ENCODE measurements at regions not wholly inside any gene's neighbourhood (a gene's known extent, or its start where the extent isn't known, plus 50 kb on each side); places are given as distances from the start of the nearest gene placed in this dataset.

GRCh38 chr5:77928776-77929300 is 152.7 kb upstream of the TBCA start:
- Histone ChIP-seq H3K27ac (ENCODE audit: low read depth, low read length) (no peak overlapping the region), H3K9ac (ENCODE audit: low read depth, low read length) (no peak overlapping the region), H3K27me3 (ENCODE audit: control insufficient read depth, insufficient read depth, low read length) (no peaks in the 10 kb centered on the region; the same call in 1 of the 2 replicates), H3K9me3 (ENCODE audit: control insufficient read depth, insufficient read depth, low read length) (no peaks in the 10 kb centered on the region), H3K4me1 (ENCODE audit: control insufficient read depth, insufficient read depth, low read length) (peaks cover 13% of the 10 kb centered on the region), H3K36me3 (ENCODE audit: control insufficient read depth, insufficient read depth, low read length) (no peaks in the 10 kb centered on the region), H3K4me3 (ENCODE audit: low read depth, low read length) (no peak overlapping the region)

DNA sequence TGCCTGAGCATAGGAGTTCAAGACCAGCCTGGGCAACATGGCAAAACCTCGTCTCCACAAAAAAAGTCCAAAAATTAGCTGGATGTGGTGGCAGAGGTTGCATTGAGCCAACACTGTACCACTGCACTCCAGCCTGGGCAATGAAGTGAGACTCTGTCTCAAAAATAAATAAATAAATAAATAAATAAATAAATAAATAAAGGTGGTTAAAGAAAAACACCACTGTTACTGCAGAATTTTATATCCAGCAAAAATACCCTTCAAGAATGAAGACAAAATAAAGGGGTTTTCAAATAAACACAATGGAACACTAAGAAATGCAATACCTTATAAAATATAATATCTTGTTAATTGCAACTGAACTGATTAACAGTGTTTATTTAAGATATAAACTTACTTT is 150.2 kb upstream of the TBCA start:
- Histone ChIP-seq H3K36me3 (ENCODE audit: control insufficient read depth, insufficient read depth, low read length) (no peaks in the 10 kb centered on the region), H3K4me1 (ENCODE audit: control insufficient read depth, insufficient read depth, low read length) (peaks cover 19% of the 10 kb centered on the region), H3K9ac (ENCODE audit: low read depth, low read length) (no peak overlapping the region), H3K9me3 (ENCODE audit: control insufficient read depth, insufficient read depth, low read length) (no peaks in the 10 kb centered on the region), H3K27me3 (ENCODE audit: control insufficient read depth, insufficient read depth, low read length) (no peaks in the 10 kb centered on the region; the same call in 1 of the 2 replicates), H3K4me3 (ENCODE audit: low read depth, low read length) (no peak overlapping the region), H3K27ac (ENCODE audit: low read depth, low read length) (no peak overlapping the region)

DNA sequence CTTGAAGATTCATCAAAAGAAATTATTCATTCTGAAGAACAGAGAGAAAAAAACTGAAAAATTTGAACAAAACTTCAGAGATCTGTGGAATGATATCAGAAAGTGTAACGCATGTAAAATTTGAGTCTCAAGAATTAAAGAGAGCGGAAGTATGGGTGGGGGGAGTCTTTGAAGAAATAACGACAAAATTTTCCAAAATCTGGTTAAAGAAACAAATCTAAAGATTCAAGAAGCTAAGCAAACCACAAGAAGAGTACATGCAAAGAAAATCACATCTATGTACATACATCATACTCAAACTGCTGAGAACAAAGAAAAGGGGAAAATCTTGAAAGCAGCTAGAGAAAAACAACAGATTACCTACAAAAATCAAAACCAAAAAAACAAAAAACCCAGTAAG is 149.4 kb upstream of the TBCA start:
- H3K27ac ChIP-seq (ENCODE audit: low read depth, low read length): no peak overlapping the region
- no peak overlapping the region for H3K9ac ChIP-seq (ENCODE audit: low read depth, low read length)
- no peaks in the 10 kb centered on the region for H3K36me3 ChIP-seq (ENCODE audit: control insufficient read depth, insufficient read depth, low read length)
- H3K4me3 ChIP-seq (ENCODE audit: low read depth, low read length): no peak overlapping the region
- no peaks in the 10 kb centered on the region for H3K9me3 ChIP-seq (ENCODE audit: control insufficient read depth, insufficient read depth, low read length)
- no peaks in the 10 kb centered on the region; the same call in 1 of the 2 replicates for H3K27me3 ChIP-seq (ENCODE audit: control insufficient read depth, insufficient read depth, low read length)
- peaks cover 19% of the 10 kb centered on the region for H3K4me1 ChIP-seq (ENCODE audit: control insufficient read depth, insufficient read depth, low read length)

GRCh38 chr5:77924081-77924480 is 147.9 kb upstream of the TBCA start:
- no peaks in the 10 kb centered on the region for H3K9me3 ChIP-seq (ENCODE audit: control insufficient read depth, insufficient read depth, low read length)
- H3K4me3 ChIP-seq (ENCODE audit: low read depth, low read length): 0 out of 2 replicates have a peak overlapping the region, but pooled peaks have one; percentile 7
- H3K36me3 ChIP-seq (ENCODE audit: control insufficient read depth, insufficient read depth, low read length): no peaks in the 10 kb centered on the region
- H3K27ac ChIP-seq (ENCODE audit: low read depth, low read length): no peak overlapping the region
- no peaks in the 10 kb centered on the region; the same call in 1 of the 2 replicates for H3K27me3 ChIP-seq (ENCODE audit: control insufficient read depth, insufficient read depth, low read length)
- H3K9ac ChIP-seq (ENCODE audit: low read depth, low read length): no peak overlapping the region
- H3K4me1 ChIP-seq (ENCODE audit: control insufficient read depth, insufficient read depth, low read length): peaks cover 19% of the 10 kb centered on the region

DNA sequence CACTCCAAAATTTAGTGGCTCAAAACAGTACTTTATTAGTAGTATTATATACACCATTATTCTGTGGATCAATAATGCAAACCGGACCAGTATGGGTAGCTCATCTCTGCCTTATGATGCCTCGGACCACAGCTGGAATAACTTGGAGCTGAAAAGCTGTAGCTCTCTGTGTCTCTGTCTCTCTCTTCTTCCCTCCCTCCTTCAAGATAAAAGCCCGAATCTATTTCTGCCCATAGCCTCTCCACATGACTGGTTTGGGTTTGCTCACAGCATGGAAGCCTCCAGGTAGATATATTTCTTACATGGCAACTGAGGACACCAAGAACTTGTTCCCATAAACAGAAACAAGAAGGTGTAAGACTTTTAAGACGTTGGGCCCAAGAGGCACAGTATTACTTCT is 147.5 kb upstream of the TBCA start:
- no peak overlapping the region for H3K9ac ChIP-seq (ENCODE audit: low read depth, low read length)
- H3K36me3 ChIP-seq (ENCODE audit: control insufficient read depth, insufficient read depth, low read length): no peaks in the 10 kb centered on the region
- H3K4me1 ChIP-seq (ENCODE audit: control insufficient read depth, insufficient read depth, low read length): peaks cover 19% of the 10 kb centered on the region
- 0 out of 2 replicates have a peak overlapping the region, but pooled peaks have one; percentile 7 for H3K4me3 ChIP-seq (ENCODE audit: low read depth, low read length)
- H3K9me3 ChIP-seq (ENCODE audit: control insufficient read depth, insufficient read depth, low read length): no peaks in the 10 kb centered on the region
- H3K27ac ChIP-seq (ENCODE audit: low read depth, low read length): no peak overlapping the region
- H3K27me3 ChIP-seq (ENCODE audit: control insufficient read depth, insufficient read depth, low read length): no peaks in the 10 kb centered on the region; the same call in 1 of the 2 replicates

DNA sequence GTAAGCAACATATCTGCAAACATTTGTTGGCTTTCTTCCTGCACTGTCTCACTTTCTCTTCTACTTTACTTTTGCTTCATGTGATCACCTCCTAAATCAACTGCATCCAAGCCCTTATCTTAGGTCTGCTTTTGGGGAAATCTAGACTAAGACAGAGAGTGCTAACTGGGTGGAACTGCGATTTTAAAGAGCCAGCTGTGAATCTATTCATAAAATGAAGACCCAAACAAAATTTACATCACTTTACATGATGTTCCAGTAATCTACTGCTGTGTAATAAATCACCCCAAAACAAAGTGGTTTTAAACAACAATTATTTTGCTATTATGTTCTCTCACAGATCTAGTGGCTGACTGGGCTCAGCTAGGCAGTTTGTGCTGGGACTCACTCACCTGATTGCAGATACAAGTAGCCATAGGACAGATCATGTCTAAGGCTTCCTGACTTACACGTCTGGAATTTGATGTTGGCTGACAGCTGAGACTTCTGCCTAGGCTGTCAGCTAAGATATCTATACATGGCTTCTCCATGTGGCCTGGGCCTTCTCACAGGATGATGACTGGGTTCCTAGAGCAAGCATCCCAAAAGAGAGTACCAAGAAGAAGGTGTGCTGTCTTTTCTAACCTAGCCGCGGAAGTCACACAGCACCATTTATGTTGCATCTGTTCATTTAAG is 145.1 kb upstream of the TBCA start:
- no peaks in the 10 kb centered on the region for H3K36me3 ChIP-seq (ENCODE audit: control insufficient read depth, insufficient read depth, low read length)
- H3K9me3 ChIP-seq (ENCODE audit: control insufficient read depth, insufficient read depth, low read length): no peaks in the 10 kb centered on the region
- H3K4me1 ChIP-seq (ENCODE audit: control insufficient read depth, insufficient read depth, low read length): peaks cover 19% of the 10 kb centered on the region
- H3K9ac ChIP-seq (ENCODE audit: low read depth, low read length): no peak overlapping the region
- H3K4me3 ChIP-seq (ENCODE audit: low read depth, low read length): no peak overlapping the region
- H3K27me3 ChIP-seq (ENCODE audit: control insufficient read depth, insufficient read depth, low read length): no peaks in the 10 kb centered on the region; the same call in 1 of the 2 replicates
- H3K27ac ChIP-seq (ENCODE audit: low read depth, low read length): no peak overlapping the region

GRCh38 chr5:77920359-77921058 is 144.4 kb upstream of the TBCA start:
- peaks cover 19% of the 10 kb centered on the region for H3K4me1 ChIP-seq (ENCODE audit: control insufficient read depth, insufficient read depth, low read length)
- no peaks in the 10 kb centered on the region for H3K36me3 ChIP-seq (ENCODE audit: control insufficient read depth, insufficient read depth, low read length)
- no peak overlapping the region for H3K27ac ChIP-seq (ENCODE audit: low read depth, low read length)
- no peaks in the 10 kb centered on the region for H3K9me3 ChIP-seq (ENCODE audit: control insufficient read depth, insufficient read depth, low read length)
- no peak overlapping the region for H3K9ac ChIP-seq (ENCODE audit: low read depth, low read length)
- no peak overlapping the region for H3K4me3 ChIP-seq (ENCODE audit: low read depth, low read length)
- H3K27me3 ChIP-seq (ENCODE audit: control insufficient read depth, insufficient read depth, low read length): no peaks in the 10 kb centered on the region; the same call in 1 of the 2 replicates

DNA sequence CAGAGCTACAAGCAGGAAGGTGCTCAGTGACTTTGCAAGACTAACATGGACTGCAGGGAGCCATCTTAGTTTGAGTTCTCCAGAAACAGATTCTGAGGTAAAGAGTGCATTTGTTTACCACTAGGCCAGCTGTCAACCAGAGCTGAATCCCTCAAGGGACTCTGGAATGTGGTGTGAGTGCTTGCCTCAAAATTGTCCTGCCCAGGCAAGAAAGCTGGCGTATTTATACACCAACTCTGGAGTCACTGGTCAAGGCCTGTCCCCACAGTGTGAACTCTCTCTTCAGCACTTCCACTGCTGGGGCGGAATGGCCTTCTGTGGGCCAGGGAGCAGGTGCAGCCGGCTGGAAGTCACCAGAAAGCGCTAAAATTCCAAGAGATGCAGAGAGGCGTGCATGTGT is 139.2 kb upstream of the TBCA start:
- no peak overlapping the region for H3K9ac ChIP-seq (ENCODE audit: low read depth, low read length)
- H3K36me3 ChIP-seq (ENCODE audit: control insufficient read depth, insufficient read depth, low read length): no peaks in the 10 kb centered on the region
- H3K4me1 ChIP-seq (ENCODE audit: control insufficient read depth, insufficient read depth, low read length): peaks cover 17% of the 10 kb centered on the region
- H3K4me3 ChIP-seq (ENCODE audit: low read depth, low read length): no peak overlapping the region
- H3K9me3 ChIP-seq (ENCODE audit: control insufficient read depth, insufficient read depth, low read length): no peaks in the 10 kb centered on the region
- peaks cover 9% of the 10 kb centered on the region for H3K27me3 ChIP-seq (ENCODE audit: control insufficient read depth, insufficient read depth, low read length)
- no peak overlapping the region for H3K27ac ChIP-seq (ENCODE audit: low read depth, low read length)

DNA sequence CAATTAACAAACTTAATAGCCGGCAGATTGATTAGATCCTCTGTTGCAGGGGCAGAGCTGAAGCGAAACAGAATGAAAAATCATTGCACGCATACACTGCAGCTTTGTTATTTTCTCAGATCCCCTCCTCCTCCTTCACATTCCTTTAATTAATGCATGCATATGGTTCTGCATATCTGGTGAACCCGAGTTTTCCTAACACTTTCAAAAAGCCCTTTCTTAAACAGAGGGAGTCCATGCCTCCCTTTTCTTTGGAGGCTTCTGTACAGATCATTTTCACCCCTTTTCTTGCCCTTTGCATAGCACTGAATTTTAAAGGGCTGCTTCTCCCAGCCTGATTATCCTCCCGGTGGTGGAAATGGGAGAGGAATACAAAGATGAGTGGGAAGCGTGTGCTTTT is 136.6 kb upstream of the TBCA start:
- H3K4me1 ChIP-seq (ENCODE audit: control insufficient read depth, insufficient read depth, low read length): peaks cover 23% of the 10 kb centered on the region
- H3K36me3 ChIP-seq (ENCODE audit: control insufficient read depth, insufficient read depth, low read length): no peaks in the 10 kb centered on the region
- no peak overlapping the region for H3K27ac ChIP-seq (ENCODE audit: low read depth, low read length)
- no peaks in the 10 kb centered on the region for H3K9me3 ChIP-seq (ENCODE audit: control insufficient read depth, insufficient read depth, low read length)
- H3K4me3 ChIP-seq (ENCODE audit: low read depth, low read length): no peak overlapping the region
- H3K27me3 ChIP-seq (ENCODE audit: control insufficient read depth, insufficient read depth, low read length): peaks cover 9% of the 10 kb centered on the region
- no peak overlapping the region for H3K9ac ChIP-seq (ENCODE audit: low read depth, low read length)

GRCh38 chr5:77910602-77911188 is 134.6 kb upstream of the TBCA start:
- H3K36me3 ChIP-seq (ENCODE audit: control insufficient read depth, insufficient read depth, low read length): no peaks in the 10 kb centered on the region
- H3K4me1 ChIP-seq (ENCODE audit: control insufficient read depth, insufficient read depth, low read length): peaks cover 23% of the 10 kb centered on the region
- H3K9ac ChIP-seq (ENCODE audit: low read depth, low read length): no peak overlapping the region
- peaks cover 9% of the 10 kb centered on the region for H3K27me3 ChIP-seq (ENCODE audit: control insufficient read depth, insufficient read depth, low read length)
- H3K9me3 ChIP-seq (ENCODE audit: control insufficient read depth, insufficient read depth, low read length): no peaks in the 10 kb centered on the region
- H3K4me3 ChIP-seq (ENCODE audit: low read depth, low read length): no peak overlapping the region
- no peak overlapping the region for H3K27ac ChIP-seq (ENCODE audit: low read depth, low read length)

GRCh38 chr5:77909237-77909636 is 133.1 kb upstream of the TBCA start:
- Histone ChIP-seq H3K4me3 (ENCODE audit: low read depth, low read length) (no peak overlapping the region), H3K36me3 (ENCODE audit: control insufficient read depth, insufficient read depth, low read length) (no peaks in the 10 kb centered on the region), H3K27me3 (ENCODE audit: control insufficient read depth, insufficient read depth, low read length) (peaks cover 9% of the 10 kb centered on the region), H3K27ac (ENCODE audit: low read depth, low read length) (no peak overlapping the region), H3K9ac (ENCODE audit: low read depth, low read length) (no peak overlapping the region), H3K9me3 (ENCODE audit: control insufficient read depth, insufficient read depth, low read length) (no peaks in the 10 kb centered on the region), H3K4me1 (ENCODE audit: control insufficient read depth, insufficient read depth, low read length) (peaks cover 27% of the 10 kb centered on the region)
